RKO (cell line): ENCODE measurements at regions not wholly inside any gene's neighbourhood (a gene's known extent, or its start where the extent isn't known, plus 50 kb on each side); places are given as distances from the start of the nearest gene placed in this dataset.

ENCODE experiments used
- DNase-seq: peaks from one replicate; pipeline ENCODE4 v3.0.0-alpha.2; 2016; ENCODE audit warnings: low spot score

- no peak for DNase-seq
These were observed 54.2 kb upstream of the SPRY4 start for GRCh38 chr5:142378737-142379634.

GRCh38 chr5:142375944-142376411 lies 51.2 kb upstream of the SPRY4 start:
- no peak for DNase-seq
